ENCODE measurements at regions not wholly inside any gene's neighbourhood (a gene's known extent, or its start where the extent isn't known, plus 50 kb on each side); places are given as distances from the start of the nearest gene placed in this dataset.

DNA sequence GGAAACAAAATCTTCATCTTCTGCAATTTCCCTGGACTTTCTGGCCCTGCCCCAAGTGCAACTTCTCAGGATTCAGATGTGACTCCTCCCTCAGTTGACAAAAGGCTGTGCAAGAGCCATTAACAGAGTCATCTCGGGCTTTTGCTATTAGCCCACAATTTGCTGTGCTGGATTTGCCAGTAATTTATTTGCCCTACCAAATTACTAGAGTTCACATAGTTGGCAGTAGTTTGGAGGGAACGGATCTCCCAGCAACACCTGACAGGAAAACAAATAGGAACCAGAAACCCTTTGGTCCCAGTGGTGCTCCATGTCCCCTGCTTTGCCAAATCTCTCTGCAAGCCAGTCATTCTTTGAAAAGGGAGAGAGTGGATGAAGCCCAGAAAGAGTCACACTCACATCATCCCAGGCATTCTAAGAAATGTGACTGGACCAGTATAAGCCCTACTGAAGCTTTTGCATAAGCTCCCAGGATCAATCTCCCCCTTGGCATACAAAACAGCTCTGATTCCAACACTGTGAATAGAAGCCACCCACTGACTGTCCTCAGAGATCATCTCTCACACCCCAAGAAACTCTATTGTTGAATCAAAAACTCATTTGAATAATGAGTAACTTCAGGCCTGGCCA lies 350.1 kb upstream of the NBEA start:
- TF ChIP-seq, protein P1, sequence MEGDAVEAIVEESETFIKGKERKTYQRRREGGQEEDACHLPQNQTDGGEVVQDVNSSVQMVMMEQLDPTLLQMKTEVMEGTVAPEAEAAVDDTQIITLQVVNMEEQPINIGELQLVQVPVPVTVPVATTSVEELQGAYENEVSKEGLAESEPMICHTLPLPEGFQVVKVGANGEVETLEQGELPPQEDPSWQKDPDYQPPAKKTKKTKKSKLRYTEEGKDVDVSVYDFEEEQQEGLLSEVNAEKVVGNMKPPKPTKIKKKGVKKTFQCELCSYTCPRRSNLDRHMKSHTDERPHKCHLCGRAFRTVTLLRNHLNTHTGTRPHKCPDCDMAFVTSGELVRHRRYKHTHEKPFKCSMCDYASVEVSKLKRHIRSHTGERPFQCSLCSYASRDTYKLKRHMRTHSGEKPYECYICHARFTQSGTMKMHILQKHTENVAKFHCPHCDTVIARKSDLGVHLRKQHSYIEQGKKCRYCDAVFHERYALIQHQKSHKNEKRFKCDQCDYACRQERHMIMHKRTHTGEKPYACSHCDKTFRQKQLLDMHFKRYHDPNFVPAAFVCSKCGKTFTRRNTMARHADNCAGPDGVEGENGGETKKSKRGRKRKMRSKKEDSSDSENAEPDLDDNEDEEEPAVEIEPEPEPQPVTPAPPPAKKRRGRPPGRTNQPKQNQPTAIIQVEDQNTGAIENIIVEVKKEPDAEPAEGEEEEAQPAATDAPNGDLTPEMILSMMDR (conservative IDR thresholded peaks at IDR 0.05; ENCODE audit: low read depth, low read length) = no peak
- no peak overlapping the region for H3K4me3 ChIP-seq (ENCODE audit: low read depth, low read length)
- no peak for DNase-seq (ENCODE audit: low read depth)

DNA sequence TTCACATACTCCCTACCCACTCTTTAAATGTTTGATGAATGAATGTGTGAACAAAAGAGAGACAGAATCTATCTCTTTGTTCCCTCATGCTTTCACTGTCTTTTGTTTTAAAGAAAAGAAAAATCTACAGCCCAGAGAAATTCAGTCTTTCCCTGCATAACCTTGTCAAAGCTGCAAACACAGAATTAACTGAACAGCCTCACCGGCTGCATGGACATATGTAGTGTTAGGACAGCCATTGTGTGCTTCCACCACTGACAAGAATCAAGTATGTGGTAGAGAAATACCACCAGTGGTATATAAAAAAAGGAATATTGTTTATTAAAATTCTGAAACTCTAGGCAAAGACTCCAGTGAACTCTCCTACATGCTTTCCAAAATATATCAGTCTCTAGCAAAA lies 348.4 kb upstream of the NBEA start:
- DNase-seq (ENCODE audit: low read depth) = no peak
- TF ChIP-seq, protein P1 (conservative IDR thresholded peaks at IDR 0.05; ENCODE audit: low read depth, low read length) = no peak
- no peak overlapping the region for H3K4me3 ChIP-seq (ENCODE audit: low read depth, low read length)

DNA sequence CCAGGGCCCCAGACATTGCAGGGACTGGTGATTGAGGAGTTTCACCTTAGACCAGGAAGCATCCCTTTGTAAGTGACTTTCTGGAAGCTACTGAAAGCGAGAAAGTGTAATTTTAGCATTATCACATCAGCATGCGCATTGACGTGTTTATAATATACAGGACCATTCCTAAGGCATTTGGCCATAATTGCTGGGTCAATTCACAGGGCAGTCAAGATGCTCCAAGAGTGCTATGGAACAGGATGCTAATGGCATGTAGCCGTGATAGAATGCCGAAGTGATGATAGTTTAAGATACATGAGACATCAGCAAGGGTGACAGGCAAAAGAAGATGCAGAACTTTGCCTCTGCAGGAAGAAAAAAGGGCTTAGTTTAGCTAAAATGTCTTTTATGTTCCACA lies 347.6 kb upstream of the NBEA start:
- TF ChIP-seq, protein P1 (conservative IDR thresholded peaks at IDR 0.05; ENCODE audit: low read depth, low read length) = no peak
- no peak for DNase-seq (ENCODE audit: low read depth)

DNA sequence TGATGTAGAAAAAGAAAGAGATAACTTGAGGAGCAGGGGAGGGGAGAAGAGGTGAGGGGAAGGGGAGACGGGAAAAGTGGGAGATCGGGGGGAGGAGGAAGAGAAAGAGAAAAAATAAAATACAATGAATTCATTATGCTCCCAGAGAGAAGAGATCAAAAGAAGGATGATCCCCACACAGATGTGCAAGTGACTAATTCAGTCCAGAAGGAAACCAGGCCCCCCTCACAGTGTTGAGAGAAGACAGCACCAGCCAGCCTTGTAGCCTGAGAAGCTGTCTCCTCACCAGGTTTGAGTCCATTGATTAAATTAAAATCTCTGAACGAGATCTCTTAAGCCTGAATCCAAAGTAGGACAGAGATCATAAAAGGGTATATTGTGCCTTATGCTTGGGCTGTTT lies 333.7 kb upstream of the NBEA start:
- TF ChIP-seq, protein P1 (conservative IDR thresholded peaks at IDR 0.05; ENCODE audit: low read depth, low read length) = no peak
- H3K4me3 ChIP-seq (ENCODE audit: low read depth, low read length) = no peak overlapping the region
- DNase-seq (ENCODE audit: low read depth) = no peak

More for the DNA sequence above, 347.6 kb upstream of the NBEA start:
- H3K4me3 ChIP-seq (ENCODE audit: low read depth, low read length) = no peak overlapping the region

DNA sequence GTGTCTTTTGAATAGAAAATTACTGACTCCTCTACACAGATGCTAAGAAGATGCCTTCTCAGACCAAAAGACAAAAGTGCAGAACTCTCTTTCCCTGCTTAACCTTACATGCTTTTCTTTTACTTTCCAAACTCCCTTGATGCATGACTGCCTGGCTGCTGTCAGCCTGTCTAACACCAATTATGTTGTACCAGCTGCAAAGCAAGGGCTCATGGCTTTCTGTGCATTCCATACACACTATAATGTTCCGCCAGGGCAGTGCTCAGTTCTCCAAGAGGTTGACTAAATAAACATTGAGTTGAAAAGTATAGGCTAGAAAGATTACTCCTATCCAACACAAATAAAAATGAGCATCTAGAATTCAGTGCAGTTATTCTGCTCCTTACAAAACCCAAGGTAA lies 330.4 kb upstream of the NBEA start:
- H3K4me3 ChIP-seq (ENCODE audit: low read depth, low read length) = no peak overlapping the region
- peak; percentile 45 for DNase-seq (ENCODE audit: low read depth)
- TF ChIP-seq, protein P1 (conservative IDR thresholded peaks at IDR 0.05; ENCODE audit: low read depth, low read length) = no peak

DNA sequence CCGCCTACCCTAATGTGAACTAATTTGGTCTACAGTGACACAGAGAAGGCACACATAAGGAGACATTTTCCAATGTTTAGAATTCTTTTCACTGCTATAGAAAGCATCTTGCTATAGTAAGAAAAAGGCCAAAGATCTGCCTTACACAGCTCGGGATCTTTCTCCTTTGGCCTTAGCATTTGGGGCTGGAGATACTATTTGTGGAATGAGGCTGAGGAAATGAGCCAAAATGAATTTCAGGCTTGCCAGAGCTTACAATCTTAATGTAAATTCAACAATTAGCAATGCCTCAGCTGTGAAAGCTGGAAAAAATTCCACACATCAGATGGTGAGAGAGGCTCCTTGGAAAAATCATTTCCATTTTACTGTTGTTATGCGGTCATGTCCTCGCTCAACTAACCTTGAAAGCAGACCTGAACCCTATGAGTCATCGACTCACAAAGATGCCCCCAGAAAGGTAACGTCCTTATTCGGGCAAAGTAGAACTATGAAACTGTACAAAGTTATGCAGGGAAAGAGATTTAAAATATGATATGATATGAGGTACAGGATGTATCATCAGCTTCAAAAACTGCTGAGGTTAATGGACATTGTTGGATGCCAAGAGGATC lies 324.5 kb upstream of the NBEA start:
- H3K4me3 ChIP-seq (ENCODE audit: low read depth, low read length) = no peak overlapping the region
- no peak for DNase-seq (ENCODE audit: low read depth)
- TF ChIP-seq, protein P1 (conservative IDR thresholded peaks at IDR 0.05; ENCODE audit: low read depth, low read length) = no peak

DNA sequence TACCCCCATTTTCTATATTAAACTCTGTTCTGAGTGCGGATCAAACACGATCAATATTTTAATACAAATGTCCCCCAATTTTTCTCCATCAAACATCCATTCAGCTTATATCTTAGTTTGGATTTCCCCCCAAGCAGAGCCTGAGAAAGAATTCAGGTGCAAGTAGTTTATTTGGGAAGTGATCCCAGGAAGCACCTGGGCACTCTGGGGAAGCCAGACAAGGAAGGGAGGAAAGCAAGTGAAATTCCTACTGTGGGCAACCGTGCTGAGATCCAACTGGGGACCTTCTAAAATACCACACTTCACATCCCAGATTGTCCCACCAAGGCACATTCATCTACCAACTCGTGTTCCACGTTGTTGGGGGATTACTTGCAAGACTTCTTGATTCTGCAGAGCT lies 323.4 kb upstream of the NBEA start:
- H3K4me3 ChIP-seq (ENCODE audit: low read depth, low read length) = no peak overlapping the region
- TF ChIP-seq, protein P1 (conservative IDR thresholded peaks at IDR 0.05; ENCODE audit: low read depth, low read length) = no peak
- DNase-seq (ENCODE audit: low read depth) = no peak

Measured in choroid plexus epithelial cell (primary cell).